GM08714 (cell line): ENCODE measurements at regions not wholly inside any gene's neighbourhood (a gene's known extent, or its start where the extent isn't known, plus 50 kb on each side); places are given as distances from the start of the nearest gene placed in this dataset.

Experiments
- H3K4me3 ChIP-seq: fragments of 200-500 bp; sonication (Bioruptor generic); 2 replicates; pipeline ENCODE4 v1.5.1; 2014; ENCODE audit warnings: mild to moderate bottlenecking, low read length, inconsistent platforms
- ZNF274 ChIP-seq: IDR thresholded peaks from 2 replicates; pipeline ENCODE4 v1.6.1; 2012; ENCODE audit warnings: mild to moderate bottlenecking, low read depth, low read length

- no peak for TF ChIP-seq ZNF274
- no peak overlapping the region for H3K4me3 ChIP-seq
These were observed 272.1 kb upstream of the FOXK1 start for GRCh38 chr7:4409946-4410345.

- no peak for TF ChIP-seq ZNF274
- no peak overlapping the region for H3K4me3 ChIP-seq
These were observed 265.6 kb upstream of the FOXK1 start for GRCh38 chr7:4416396-4417056.

GRCh38 chr7:4428526-4428925 lies 253.6 kb upstream of the FOXK1 start:
- TF ChIP-seq ZNF274, result no peak
- H3K4me3 ChIP-seq, result no peak overlapping the region

GRCh38 chr7:4430227-4430626 lies 251.9 kb upstream of the FOXK1 start:
- H3K4me3 ChIP-seq, result no peak overlapping the region
- TF ChIP-seq ZNF274, result no peak

GRCh38 chr7:4434306-4434705 lies 247.8 kb upstream of the FOXK1 start:
- H3K4me3 ChIP-seq, result no peak overlapping the region

GRCh38 chr7:4436361-4436895 lies 245.7 kb upstream of the FOXK1 start:
- no peak for TF ChIP-seq ZNF274

More at GRCh38 chr7:4434306-4434705, 247.8 kb upstream of the FOXK1 start:
- no peak for TF ChIP-seq ZNF274

GRCh38 chr7:4436936-4437335 lies 245.2 kb upstream of the FOXK1 start:
- TF ChIP-seq ZNF274, result no peak

More at GRCh38 chr7:4436361-4436895, 245.7 kb upstream of the FOXK1 start:
- H3K4me3 ChIP-seq, result no peak overlapping the region

GRCh38 chr7:4437916-4438315 lies 244.2 kb upstream of the FOXK1 start:
- TF ChIP-seq ZNF274, result no peak
- H3K4me3 ChIP-seq, result no peak overlapping the region

More at GRCh38 chr7:4436936-4437335, 245.2 kb upstream of the FOXK1 start:
- H3K4me3 ChIP-seq, result no peak overlapping the region

- TF ChIP-seq ZNF274, result no peak
- H3K4me3 ChIP-seq, result no peak overlapping the region
These were observed 243.3 kb upstream of the FOXK1 start for GRCh38 chr7:4438723-4439245.

- H3K4me3 ChIP-seq, result no peak overlapping the region
- no peak for TF ChIP-seq ZNF274
These were observed 242.7 kb upstream of the FOXK1 start for GRCh38 chr7:4439444-4439843.

- no peak for TF ChIP-seq ZNF274
- H3K4me3 ChIP-seq, result no peak overlapping the region
These were observed 238.0 kb upstream of the FOXK1 start for GRCh38 chr7:4444106-4444505.

- H3K4me3 ChIP-seq, result no peak overlapping the region
- TF ChIP-seq ZNF274, result no peak
These were observed 236.3 kb upstream of the FOXK1 start for GRCh38 chr7:4445777-4446176.

- no peak for TF ChIP-seq ZNF274
- H3K4me3 ChIP-seq, result no peak overlapping the region
These were observed 232.8 kb upstream of the FOXK1 start for GRCh38 chr7:4449263-4449662.

- no peak overlapping the region for H3K4me3 ChIP-seq
- no peak for TF ChIP-seq ZNF274
These were observed 231.6 kb upstream of the FOXK1 start for GRCh38 chr7:4450483-4450882.

GRCh38 chr7:4460597-4460996 lies 221.5 kb upstream of the FOXK1 start:
- TF ChIP-seq ZNF274, result no peak
- H3K4me3 ChIP-seq, result no peak overlapping the region

GRCh38 chr7:4461531-4461930 lies 220.6 kb upstream of the FOXK1 start:
- H3K4me3 ChIP-seq, result no peak overlapping the region
- no peak for TF ChIP-seq ZNF274
